WERI-Rb-1 (cell line): ENCODE measurements at regions not wholly inside any gene's neighbourhood (a gene's known extent, or its start where the extent isn't known, plus 50 kb on each side); places are given as distances from the start of the nearest gene placed in this dataset.
A peak's percentile ranks its signal among the peaks of the same experiment; 100 is the strongest.
"Not testable (repeated sequence)": the region's sequence is repeated elsewhere in the genome, so short reads cannot be mapped to it uniquely, and the experiment has no call there.

ENCODE experiments used
- DNase-seq: peaks from one replicate; pipeline ENCODE4 v3.0.0-alpha.2; 2020
- H3K27ac ChIP-seq: fragments of 250-450 bp; sonication (Bioruptor Pico); 2 replicates; pipeline ENCODE4 v1.5.1; 2020; ENCODE audit warnings: mild to moderate bottlenecking, moderate library complexity
- H3K27me3 ChIP-seq: fragments of 250-450 bp; sonication (Bioruptor Pico); 2 replicates; pipeline ENCODE4 v1.5.1; 2021; ENCODE audit warnings: mild to moderate bottlenecking, low read depth, moderate library complexity; ENCODE audit not compliant: insufficient read depth, severe bottlenecking
- H3K36me3 ChIP-seq: fragments of 250-450 bp; sonication (Bioruptor Pico); 2 replicates; pipeline ENCODE4 v1.5.1; 2020; ENCODE audit warnings: mild to moderate bottlenecking, moderate library complexity
- H3K4me3 ChIP-seq: 2 replicates; pipeline ENCODE4 v1.5.1; 2011; ENCODE audit warnings: low read depth, mild to moderate bottlenecking, control low read depth, low read length
- H3K9me3 ChIP-seq: fragments of 250-450 bp; sonication (Bioruptor Pico); 2 replicates; pipeline ENCODE4 v1.5.1; 2021; ENCODE audit warnings: mild to moderate bottlenecking, moderate library complexity; ENCODE audit not compliant: severe bottlenecking
- CTCF ChIP-seq: IDR thresholded peaks from 2 replicates; pipeline ENCODE4 v1.5.1; 2011; ENCODE audit warnings: low read depth, mild to moderate bottlenecking, control low read depth, inconsistent platforms, low read length

DNA sequence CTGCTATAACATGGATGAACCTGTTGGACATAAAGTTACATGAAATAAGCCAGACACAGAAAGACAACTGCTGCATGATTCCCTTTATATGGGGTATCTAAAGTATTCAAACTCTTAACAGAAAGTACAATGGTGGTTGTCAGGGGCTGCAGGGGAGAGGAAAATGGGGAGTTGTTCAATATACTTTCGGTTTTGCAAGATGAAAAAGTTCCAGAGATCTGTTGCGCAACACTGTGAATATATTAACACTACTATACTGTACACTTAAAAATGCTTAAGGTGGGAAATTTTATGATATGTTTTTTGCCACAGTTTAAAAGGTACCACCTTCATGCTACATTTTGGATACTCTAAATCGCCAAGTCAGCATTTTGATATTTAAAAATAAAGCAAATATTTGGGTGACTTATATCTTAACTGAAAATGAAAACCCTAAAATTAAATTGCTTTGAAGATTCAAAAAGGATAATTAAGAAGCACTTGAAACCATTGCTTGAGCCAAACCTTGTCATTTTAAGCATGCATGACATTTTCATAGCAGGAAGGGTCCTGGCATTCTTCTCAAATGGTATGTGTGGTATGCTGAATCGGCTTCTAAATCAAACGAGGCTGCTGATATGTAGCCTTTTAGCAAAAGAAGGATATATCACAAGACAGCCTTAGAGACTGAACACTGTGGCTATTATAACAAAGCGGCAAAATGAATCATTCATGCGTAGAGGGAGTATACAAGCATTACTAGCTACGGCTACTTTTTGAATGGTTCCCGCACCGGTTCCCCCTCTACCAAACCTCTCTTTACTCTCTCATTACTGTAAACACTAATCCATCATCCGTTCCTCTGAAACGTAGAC is 607.1 kb upstream of the DIPK2B start:
- TF ChIP-seq CTCF: no peak
- no peak for DNase-seq
- Histone ChIP-seq H3K27ac (no peak overlapping the region), H3K4me3 (no peak overlapping the region), H3K27me3 (peaks cover 3% of the 10 kb centered on the region), H3K9me3 (no peaks in the 10 kb centered on the region), H3K36me3 (no peaks in the 10 kb centered on the region)

DNA sequence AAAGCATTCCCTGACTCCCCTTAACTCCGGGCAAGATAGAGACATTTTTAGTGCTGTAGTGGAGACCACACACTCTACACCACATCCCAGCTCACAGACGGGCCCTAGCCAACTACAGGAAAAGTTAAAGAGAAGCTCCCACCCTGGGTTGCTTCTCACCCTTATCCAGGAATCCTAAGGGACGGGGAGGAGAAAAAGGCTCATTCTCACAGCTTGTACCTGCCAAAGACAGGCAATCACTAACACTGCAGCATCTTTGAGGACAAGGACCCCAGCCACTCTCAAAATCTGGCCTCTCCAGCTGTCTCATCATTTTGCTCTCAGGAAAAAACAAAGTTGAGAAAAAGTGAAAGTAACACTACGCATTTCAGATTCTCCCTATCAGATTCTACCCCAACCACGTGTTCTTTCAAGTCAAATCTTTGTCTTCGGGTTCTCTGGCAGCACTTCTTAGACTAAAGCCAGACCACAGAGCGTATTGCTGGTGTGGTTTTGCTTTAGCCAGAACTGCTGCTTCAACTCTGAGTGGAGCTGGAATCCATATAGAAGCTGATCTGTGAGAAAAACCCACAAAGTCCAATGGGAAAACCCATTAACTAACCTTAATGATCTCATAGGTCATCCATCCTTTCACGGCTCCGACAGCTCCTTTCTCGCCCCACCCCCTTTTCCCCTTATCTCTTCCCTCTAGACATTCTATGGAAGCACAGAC is 605.9 kb upstream of the DIPK2B start:
- DNase-seq: no peak
- Histone ChIP-seq H3K4me3 (no peak overlapping the region), H3K27ac (no peak overlapping the region), H3K36me3 (no peaks in the 10 kb centered on the region), H3K27me3 (peaks cover 3% of the 10 kb centered on the region), H3K9me3 (no peaks in the 10 kb centered on the region)
- no peak for TF ChIP-seq CTCF

- Histone ChIP-seq H3K36me3 (no peaks in the 10 kb centered on the region), H3K27me3 (peaks cover 3% of the 10 kb centered on the region), H3K9me3 (no peaks in the 10 kb centered on the region), H3K4me3 (no peak overlapping the region), H3K27ac (no peak overlapping the region)
- DNase-seq: no peak
- TF ChIP-seq CTCF: no peak
These were observed 603.6 kb upstream of the DIPK2B start for GRCh38 chrX:45804276-45804675.

- Histone ChIP-seq H3K36me3 (no peaks in the 10 kb centered on the region), H3K9me3 (no peaks in the 10 kb centered on the region), H3K27me3 (peaks cover 3% of the 10 kb centered on the region), H3K27ac (no peak overlapping the region), H3K4me3 (no peak overlapping the region)
- TF ChIP-seq CTCF: no peak
- DNase-seq: no peak
These were observed 602.8 kb upstream of the DIPK2B start for GRCh38 chrX:45803383-45803921.

GRCh38 chrX:45801554-45801953 is 600.9 kb upstream of the DIPK2B start:
- Histone ChIP-seq H3K36me3 (no peaks in the 10 kb centered on the region), H3K27me3 (no peaks in the 10 kb centered on the region), H3K27ac (no peak overlapping the region), H3K9me3 (no peaks in the 10 kb centered on the region), H3K4me3 (no peak overlapping the region)
- peak; percentile 12; the same call in 1 of the 2 replicates for TF ChIP-seq CTCF
- no peak for DNase-seq

DNA sequence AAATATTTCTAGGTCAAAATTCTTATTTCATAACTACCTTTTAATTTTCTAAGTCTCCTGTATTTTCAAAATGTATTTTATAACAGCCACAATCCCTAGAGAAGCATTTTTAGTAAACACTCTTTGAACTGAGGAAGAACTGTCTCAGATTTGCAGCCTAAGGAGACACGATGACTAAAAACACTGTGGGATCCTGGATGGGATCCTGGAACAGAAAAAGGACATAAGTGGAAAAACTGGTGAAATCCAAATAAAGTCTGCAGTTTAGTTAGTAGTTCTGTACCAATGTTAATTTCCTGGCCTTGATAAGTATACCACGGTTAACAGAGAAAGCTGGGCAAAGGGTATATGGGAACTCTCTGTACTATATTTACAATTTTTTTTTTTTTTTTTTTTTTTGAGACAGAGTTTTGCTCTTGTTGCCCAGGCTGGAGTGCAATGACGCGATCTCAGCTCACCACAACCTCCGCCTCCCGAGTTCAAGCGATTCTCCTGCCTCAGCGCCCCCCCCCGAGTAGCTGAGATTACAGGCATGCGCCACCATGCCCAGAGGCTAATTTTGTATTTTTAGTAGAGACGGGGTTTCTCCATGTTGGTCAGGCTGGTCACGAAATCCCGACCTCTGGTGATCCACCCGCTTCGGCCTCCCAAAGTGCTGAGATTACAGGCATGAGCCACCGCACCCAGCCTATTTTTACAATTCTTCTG is 600.2 kb upstream of the DIPK2B start:
- not testable (repeated sequence) for H3K27ac ChIP-seq, H3K27me3 ChIP-seq, H3K36me3 ChIP-seq, DNase-seq, H3K4me3 ChIP-seq, H3K9me3 ChIP-seq
